G401 (cell line): ENCODE measurements at regions not wholly inside any gene's neighbourhood (a gene's known extent, or its start where the extent isn't known, plus 50 kb on each side); places are given as distances from the start of the nearest gene placed in this dataset.
A peak's percentile ranks its signal among the peaks of the same experiment; 100 is the strongest.

Experiments used
- DNase-seq: peaks from one replicate; pipeline ENCODE4 v3.0.0-alpha.2; 2015; ENCODE audit warnings: low spot score
- in situ Hi-C: cut with HindIII; loops from 2 replicates; pipeline ENCODE4 v1.10.0; 2016; ENCODE audit warnings: low sequenced_read_pairs, mixed read lengths

DNA sequence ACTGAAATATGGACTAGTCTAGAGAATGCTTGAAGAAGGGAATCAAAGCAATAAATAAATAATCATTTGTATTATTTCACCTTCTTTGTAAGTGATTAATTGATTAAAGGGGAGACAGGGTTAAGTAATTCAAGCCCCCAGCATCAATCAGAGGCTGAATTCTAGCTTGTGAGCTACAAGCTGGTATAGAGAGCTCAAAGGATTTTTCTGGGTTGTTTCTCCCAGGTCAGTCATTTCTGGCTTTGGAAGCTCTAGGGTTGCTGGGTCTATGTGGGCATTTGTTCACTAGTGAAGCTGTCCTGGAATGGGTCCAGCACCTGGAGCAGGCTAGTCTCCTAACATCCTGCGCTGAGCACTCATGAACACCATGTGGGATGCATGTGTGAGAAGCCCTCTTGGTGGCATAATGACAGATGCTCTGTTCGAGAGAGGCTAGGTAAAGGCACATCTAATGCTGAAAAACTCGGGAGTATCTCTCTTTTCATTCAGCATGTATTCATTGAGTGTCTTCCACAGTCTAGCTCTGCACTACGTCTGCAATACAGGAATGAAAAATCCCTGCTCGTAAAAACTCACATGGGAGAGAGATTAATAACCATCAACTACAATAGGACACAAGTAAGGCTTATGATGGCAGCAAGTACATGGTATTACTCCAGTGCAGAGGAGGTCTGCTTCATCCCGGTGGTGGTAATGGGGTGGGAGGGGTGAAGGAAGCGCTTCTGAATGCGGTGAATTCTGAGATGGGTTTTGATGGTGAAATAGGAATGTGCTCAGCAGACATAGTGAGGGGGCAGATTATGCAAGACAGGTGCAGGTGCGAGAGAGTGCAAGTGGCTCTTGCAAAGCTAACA is 68.0 kb upstream of the NRP1 start:
- in situ Hi-C loops, result no loop called here
- no peak for DNase-seq

DNA sequence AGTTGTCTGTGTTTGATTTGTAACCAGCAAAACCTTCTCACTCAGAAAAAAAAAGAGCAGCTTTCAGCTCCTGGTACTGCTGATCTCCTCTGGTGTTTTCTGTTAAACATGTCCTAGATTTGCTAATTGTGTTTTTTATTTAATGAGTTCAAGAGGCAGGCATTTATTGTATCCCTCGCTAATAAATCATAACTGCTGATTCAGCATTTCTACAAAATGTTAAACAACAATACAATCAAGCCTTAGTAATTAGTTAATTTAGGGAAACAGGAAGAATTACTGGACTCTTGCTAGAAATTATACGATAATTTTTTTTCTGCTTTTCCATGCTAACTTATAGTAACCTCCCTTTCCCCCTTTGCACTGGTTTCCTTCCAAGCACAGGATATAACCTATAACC is 66.8 kb upstream of the NRP1 start:
- in situ Hi-C loops, result no loop called here
- no peak for DNase-seq

DNA sequence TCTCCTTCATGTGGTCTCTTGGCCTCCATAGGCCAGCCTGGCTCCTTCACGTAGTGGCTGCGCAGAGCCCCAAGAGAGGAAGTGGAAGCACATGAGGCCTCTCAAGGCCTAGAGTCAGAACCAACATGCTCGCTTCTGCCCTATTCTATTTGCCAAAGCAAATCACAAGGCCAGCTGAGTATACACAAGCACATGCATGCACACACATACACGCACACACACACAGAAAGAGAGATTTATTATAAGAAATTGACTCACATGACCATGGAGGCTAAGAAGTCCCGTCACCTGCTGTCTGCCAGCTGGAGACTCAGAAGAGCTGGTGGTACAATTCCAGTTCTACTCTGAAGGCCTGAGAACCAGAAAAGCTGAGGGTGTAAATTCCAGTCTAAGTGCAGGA is 64.3 kb upstream of the NRP1 start:
- in situ Hi-C loops, result no loop called here
- no peak for DNase-seq

DNA sequence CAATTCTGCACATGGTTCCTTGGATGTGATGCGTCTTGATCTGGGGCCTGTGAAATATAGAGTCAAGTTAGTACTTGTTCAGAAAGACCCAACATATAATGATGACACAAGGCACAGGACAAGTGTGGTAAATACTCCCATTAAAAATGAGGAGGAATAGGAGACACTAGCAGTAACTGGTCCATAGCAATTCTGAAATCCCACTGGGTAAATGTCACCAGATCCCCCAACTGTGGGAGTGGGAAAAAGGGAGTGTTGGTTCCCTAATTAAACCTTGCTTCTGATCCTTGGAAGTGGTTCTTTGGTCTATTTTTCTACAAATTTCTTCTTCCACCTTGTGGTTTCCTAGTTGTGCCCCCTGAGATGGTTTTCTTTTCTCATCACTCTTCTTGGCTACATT is 62.5 kb upstream of the NRP1 start:
- no peak for DNase-seq
- in situ Hi-C loops, result no loop called here

DNA sequence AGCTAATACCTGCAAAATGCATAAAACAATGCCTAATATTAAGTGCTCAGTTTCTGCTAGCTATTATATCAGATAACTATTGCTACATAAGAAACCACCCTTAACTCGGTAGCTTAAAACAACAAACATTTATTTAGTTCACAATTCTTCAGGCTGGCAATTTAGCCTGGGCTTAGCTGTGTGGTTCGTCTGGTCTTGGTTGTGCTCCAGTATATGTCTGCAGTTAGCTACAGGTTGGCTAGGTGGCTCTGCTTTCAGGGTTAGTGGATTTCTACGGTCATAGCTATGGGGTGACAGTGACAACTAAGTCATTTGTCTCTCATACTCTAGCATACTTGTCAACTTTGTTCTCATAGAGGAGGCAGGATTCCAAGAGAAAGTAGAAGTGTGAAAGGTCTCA is 61.8 kb upstream of the NRP1 start:
- DNase-seq, result no peak
- in situ Hi-C loops, result no loop called here

DNA sequence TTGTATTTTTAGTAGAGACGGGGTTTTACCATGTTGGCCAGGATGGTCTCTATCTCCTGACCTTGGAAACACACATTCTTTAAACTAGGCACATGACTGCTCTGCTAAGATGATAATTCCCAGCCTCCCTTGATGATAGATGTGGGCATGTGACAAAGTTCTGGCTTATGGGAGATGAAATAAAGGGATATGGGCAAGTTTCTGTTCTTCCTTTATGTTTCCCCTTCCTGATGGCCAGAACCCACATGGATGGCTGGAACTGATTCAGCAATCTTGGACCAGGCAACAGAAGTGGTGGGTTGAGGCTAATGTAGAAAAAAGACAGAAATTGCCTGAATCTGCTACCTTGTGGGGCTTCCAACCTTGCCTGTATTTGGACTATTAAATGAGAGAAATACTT is 60.7 kb upstream of the NRP1 start:
- DNase-seq, result no peak
- in situ Hi-C loops, result no loop called here

DNA sequence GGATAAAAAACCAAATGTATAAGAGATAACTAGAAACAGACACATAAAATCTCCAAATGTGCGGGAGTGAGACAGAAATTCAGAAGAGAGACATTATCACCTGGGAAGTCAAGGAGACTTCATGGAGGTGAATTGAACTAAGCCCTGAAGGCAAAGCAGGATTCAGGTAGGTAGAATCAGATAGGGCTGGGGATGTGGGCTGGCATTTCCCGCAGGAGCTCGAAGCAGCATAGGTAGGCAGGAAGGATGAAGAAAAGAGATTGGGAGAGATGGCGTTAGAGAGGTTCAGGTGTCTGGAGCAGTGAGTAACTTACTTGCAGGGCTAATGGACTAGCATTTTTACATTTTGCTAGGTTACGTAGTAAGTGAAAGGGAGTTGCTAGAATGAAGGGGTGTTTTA is 58.2 kb upstream of the NRP1 start:
- no peak for DNase-seq
- in situ Hi-C loops, result no loop called here

DNA sequence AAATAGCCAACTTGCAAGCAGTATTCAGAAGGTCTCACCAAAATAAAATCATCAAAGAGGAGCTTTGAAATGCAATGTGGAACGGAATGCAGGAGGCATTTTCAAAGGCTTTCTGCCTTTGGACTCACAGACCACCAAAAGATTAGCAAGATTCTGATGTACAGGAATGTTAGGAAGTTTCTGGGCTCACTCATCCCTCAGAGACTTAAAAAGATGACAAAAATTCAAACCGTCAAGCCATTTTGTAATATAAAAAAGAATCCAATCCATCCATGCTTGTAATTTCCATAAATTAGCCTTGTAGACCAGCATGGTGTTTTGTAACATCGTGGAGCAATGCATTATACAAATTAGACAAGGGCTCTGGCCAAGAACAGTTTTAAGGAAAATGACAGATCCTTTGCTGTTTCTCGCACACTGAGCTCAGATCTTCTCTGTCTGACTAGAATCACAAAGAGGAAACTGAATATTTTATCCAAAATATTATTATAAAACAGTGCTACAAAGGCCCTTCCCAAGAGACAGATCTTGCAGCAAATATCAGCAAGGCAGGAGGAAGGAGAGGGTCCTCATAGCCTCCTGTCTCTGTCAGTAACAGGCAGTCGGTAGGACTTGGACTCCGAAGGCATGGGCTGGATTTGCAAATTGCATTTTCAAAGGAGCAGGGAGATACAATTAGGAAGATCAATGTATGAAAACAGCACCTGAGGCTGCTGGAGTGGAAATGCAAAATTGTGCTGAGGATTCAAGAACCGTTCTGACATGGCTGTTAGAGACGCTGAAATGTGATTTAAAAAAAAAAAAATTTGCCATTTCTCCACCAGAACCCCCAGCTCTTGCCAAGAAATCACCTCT is 57.4 kb upstream of the NRP1 start:
- in situ Hi-C loops, result no loop called here
- DNase-seq, result no peak

DNA sequence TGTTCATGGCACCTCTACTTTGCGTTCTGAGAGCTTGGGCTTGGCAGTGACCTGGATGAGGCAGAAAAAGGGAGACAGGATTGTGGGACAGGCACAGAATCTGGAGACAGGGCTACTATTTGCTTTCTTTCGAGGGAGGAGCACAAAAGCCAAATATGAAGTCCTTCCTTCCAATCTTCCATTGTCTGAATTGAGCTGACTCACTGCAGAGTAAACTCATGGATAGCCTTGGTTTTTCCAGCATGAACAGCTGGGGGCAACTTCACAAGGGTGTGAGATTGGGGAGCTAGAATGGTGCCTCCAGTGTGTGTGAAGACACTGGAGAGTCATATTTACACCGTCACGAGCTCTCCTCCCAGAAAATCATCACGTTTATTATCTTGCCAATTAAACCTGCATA is 55.6 kb upstream of the NRP1 start:
- in situ Hi-C loops, result no loop called here
- DNase-seq, result no peak

DNA sequence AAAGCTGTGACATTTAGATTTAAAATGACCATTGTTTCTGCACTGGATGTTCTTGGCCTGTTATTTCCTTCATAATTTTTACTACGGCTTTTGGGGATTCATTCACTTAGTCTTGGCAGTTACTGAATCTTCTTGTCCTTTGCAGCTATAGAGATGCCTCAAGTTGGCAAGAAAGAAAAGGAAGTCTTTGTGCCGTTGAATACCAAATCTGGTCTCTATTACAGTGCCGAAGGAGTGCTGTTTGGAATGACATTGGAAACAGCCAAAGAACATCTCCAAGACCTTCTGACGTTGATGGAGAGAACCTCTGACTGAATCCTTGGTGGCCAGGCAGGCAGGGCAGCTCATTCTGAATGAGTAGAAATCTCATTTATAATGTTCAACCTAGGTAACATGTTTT is 54.3 kb upstream of the NRP1 start:
- peak; percentile 2 for DNase-seq
- in situ Hi-C loops, result no loop called here

DNA sequence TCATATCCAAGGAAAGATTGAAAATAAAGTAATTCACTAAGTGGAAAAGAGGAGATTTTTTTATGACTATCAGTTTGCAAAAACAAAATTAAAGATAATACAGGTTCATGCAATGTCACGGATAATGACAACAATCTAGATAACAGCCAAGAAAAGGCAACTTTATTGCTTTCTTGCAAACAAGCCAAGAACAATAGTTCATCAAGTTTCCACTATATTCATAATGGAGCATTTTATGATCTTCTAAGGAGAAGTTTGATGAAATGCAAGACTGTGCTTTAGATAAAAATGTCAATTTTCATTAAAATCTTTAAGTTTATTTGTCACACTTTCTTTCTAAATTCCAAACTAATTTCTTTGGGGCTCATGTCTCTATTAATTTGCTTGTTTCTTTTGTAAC is 53.9 kb upstream of the NRP1 start:
- DNase-seq, result no peak
- in situ Hi-C loops, result no loop called here

DNA sequence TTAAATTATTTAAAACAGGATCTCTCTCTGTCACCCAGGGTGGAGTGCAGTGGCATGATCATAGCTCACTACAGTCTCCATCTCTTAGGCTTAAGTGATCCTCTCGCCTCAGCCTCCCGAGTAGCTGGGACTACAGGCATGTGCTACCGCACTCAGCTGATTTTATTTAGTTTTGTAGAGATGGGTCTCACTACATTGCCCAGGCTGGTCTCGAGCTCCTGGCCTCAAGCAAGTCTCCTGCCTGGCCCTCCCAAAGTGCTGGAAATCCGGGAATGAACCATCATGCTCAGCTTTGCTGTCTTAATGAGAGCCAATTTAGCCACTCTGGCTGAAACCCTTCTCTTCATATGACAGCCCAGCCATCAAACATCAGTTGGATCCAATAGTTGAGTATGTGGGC is 53.3 kb upstream of the NRP1 start:
- in situ Hi-C loops, result no loop called here
- no peak for DNase-seq

DNA sequence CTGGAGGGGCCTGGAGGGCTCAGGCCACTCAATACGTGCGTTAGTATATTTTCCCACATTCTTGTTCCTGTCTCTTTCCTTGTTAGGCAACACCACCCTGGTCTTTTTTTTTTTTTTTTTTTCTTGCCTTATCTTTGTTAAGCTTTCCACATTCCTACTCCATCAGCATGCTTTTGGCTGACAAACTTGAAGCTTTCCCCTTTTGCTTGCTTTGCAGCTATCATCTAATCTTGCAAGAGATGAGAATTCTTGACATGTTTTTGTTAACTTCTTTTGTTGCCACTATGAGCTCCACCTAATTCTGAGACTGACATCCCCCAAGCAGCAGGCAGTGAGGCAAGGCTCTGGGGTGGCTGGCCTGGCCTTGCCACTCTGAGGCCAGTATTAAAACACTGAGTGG is 52.5 kb upstream of the NRP1 start:
- in situ Hi-C loops, result no loop called here
- no peak for DNase-seq

DNA sequence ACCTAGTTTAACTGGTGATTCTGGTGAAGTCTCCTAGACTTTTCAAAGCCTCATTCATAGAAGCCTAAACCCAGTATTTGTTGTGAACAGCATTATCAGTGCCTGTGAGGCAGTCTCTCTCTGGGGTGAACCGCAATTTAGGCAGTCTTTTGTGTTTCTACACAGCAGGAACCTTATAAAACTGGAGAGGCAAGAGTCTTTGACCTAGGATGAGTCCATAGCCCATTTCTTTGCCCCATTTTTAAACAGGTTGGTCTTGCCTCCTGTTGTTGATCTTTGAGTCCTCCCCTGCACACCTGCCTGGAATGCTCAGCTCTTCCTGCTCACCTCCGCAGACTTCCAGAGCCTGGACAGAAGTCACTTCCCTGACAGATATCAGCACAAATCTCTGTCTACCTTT is 51.2 kb upstream of the NRP1 start:
- DNase-seq, result no peak
- in situ Hi-C loops, result no loop called here

DNA sequence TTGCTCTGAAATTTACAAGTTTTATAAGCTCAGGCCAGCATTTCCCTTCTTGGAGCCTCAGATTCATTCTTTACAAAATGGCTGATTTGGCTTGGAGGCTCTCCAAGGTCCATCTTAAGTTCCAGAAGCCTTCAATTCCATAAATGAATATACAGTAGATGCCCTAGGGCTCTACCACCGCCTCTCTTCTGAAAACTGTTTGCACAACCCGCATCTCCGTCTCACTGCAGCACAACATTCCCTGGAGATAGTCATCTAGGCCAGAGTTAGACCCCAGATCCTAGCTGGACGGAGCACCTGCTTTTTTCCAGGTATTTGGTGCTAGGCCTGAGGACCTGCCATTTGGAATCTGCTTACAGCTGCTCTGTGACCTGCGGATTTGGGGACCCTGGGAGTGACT is 50.5 kb upstream of the NRP1 start:
- DNase-seq, result no peak
- in situ Hi-C loops, result no loop called here
